ENCODE measurements at regions not wholly inside any gene's neighbourhood (a gene's known extent, or its start where the extent isn't known, plus 50 kb on each side); places are given as distances from the start of the nearest gene placed in this dataset.

GRCh38 chr9:75582870-75583269, 307.6 kb upstream of the PCSK5 start:
- H3K36me3 ChIP-seq (ENCODE audit: insufficient read depth, low read length), result no peaks in the 10 kb centered on the region
- no peaks in the 10 kb centered on the region for H3F3A ChIP-seq (ENCODE audit: insufficient read depth, low read length, poor library complexity, severe bottlenecking)
- no peaks in the 10 kb centered on the region for H3K27me3 ChIP-seq (ENCODE audit: insufficient read depth, low read depth, low read length)
- H3K4me2 ChIP-seq (ENCODE audit: low read length), result no peak overlapping the region
- no peak overlapping the region for H3K9ac ChIP-seq (ENCODE audit: low read length)
- no peak overlapping the region for H3K27ac ChIP-seq (ENCODE audit: low read length)
- no peaks in the 10 kb centered on the region for H3K9me2 ChIP-seq (ENCODE audit: insufficient read depth, low read length)
- no peaks in the 10 kb centered on the region for H4K20me1 ChIP-seq (ENCODE audit: insufficient read depth)
- H3K9me3 ChIP-seq (ENCODE audit: low read length), result no peaks in the 10 kb centered on the region
- TF ChIP-seq RAD21 (conservative IDR thresholded peaks at IDR 0.05) (no peak), SMC3 (conservative IDR thresholded peaks at IDR 0.05; ENCODE audit: poor library complexity) (no peak), EP300 (conservative IDR thresholded peaks at IDR 0.05; ENCODE audit: poor library complexity, severe bottlenecking) (no peak), MXI1 (conservative IDR thresholded peaks at IDR 0.05; ENCODE audit: poor library complexity, severe bottlenecking) (no peak), EZH2 (IDR thresholded peaks at IDR 0.05; ENCODE audit: borderline replicate concordance, insufficient read depth, low read length, poor library complexity, severe bottlenecking) (no peak), TAF1 (IDR thresholded peaks at IDR 0.05; ENCODE audit: low read depth) (no peak), POLR2AphosphoS5 (IDR thresholded peaks at IDR 0.05) (no peak)
- TF ChIP-seq, protein P1, sequence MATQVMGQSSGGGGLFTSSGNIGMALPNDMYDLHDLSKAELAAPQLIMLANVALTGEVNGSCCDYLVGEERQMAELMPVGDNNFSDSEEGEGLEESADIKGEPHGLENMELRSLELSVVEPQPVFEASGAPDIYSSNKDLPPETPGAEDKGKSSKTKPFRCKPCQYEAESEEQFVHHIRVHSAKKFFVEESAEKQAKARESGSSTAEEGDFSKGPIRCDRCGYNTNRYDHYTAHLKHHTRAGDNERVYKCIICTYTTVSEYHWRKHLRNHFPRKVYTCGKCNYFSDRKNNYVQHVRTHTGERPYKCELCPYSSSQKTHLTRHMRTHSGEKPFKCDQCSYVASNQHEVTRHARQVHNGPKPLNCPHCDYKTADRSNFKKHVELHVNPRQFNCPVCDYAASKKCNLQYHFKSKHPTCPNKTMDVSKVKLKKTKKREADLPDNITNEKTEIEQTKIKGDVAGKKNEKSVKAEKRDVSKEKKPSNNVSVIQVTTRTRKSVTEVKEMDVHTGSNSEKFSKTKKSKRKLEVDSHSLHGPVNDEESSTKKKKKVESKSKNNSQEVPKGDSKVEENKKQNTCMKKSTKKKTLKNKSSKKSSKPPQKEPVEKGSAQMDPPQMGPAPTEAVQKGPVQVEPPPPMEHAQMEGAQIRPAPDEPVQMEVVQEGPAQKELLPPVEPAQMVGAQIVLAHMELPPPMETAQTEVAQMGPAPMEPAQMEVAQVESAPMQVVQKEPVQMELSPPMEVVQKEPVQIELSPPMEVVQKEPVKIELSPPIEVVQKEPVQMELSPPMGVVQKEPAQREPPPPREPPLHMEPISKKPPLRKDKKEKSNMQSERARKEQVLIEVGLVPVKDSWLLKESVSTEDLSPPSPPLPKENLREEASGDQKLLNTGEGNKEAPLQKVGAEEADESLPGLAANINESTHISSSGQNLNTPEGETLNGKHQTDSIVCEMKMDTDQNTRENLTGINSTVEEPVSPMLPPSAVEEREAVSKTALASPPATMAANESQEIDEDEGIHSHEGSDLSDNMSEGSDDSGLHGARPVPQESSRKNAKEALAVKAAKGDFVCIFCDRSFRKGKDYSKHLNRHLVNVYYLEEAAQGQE (IDR thresholded peaks at IDR 0.05; ENCODE audit: borderline replicate concordance), result no peak
- TF ChIP-seq, protein P2, sequence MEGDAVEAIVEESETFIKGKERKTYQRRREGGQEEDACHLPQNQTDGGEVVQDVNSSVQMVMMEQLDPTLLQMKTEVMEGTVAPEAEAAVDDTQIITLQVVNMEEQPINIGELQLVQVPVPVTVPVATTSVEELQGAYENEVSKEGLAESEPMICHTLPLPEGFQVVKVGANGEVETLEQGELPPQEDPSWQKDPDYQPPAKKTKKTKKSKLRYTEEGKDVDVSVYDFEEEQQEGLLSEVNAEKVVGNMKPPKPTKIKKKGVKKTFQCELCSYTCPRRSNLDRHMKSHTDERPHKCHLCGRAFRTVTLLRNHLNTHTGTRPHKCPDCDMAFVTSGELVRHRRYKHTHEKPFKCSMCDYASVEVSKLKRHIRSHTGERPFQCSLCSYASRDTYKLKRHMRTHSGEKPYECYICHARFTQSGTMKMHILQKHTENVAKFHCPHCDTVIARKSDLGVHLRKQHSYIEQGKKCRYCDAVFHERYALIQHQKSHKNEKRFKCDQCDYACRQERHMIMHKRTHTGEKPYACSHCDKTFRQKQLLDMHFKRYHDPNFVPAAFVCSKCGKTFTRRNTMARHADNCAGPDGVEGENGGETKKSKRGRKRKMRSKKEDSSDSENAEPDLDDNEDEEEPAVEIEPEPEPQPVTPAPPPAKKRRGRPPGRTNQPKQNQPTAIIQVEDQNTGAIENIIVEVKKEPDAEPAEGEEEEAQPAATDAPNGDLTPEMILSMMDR (IDR thresholded peaks at IDR 0.05; ENCODE audit: poor library complexity, severe bottlenecking), result no peak
- no peak overlapping the region for H3K4me3 ChIP-seq (ENCODE audit: low read length)
- no peaks in the 10 kb centered on the region for H3K79me2 ChIP-seq (replicated peaks; ENCODE audit: insufficient read depth, low read length)
- no peak overlapping the region for H2AFZ ChIP-seq (ENCODE audit: low read depth, low read length)

- H3K79me2 ChIP-seq (replicated peaks; ENCODE audit: insufficient read depth, low read length), result no peaks in the 10 kb centered on the region
- H2AFZ ChIP-seq (ENCODE audit: low read depth, low read length), result no peak overlapping the region
- H3K27me3 ChIP-seq (ENCODE audit: insufficient read depth, low read depth, low read length), result no peaks in the 10 kb centered on the region
- no peaks in the 10 kb centered on the region for H3K36me3 ChIP-seq (ENCODE audit: insufficient read depth, low read length)
- H3F3A ChIP-seq (ENCODE audit: insufficient read depth, low read length, poor library complexity, severe bottlenecking), result no peaks in the 10 kb centered on the region
- H3K9me3 ChIP-seq (ENCODE audit: low read length), result no peaks in the 10 kb centered on the region
- no peak overlapping the region for H3K4me3 ChIP-seq (ENCODE audit: low read length)
- no peaks in the 10 kb centered on the region for H4K20me1 ChIP-seq (ENCODE audit: insufficient read depth)
- no peak overlapping the region for H3K4me2 ChIP-seq (ENCODE audit: low read length)
- H3K9me2 ChIP-seq (ENCODE audit: insufficient read depth, low read length), result no peaks in the 10 kb centered on the region
- H3K27ac ChIP-seq (ENCODE audit: low read length), result no peak overlapping the region
- H3K9ac ChIP-seq (ENCODE audit: low read length), result no peak overlapping the region
- TF ChIP-seq, protein P2 (IDR thresholded peaks at IDR 0.05; ENCODE audit: poor library complexity, severe bottlenecking), result no peak
- TF ChIP-seq RAD21 (conservative IDR thresholded peaks at IDR 0.05) (no peak), POLR2AphosphoS5 (IDR thresholded peaks at IDR 0.05) (no peak), EP300 (conservative IDR thresholded peaks at IDR 0.05; ENCODE audit: poor library complexity, severe bottlenecking) (no peak), TAF1 (IDR thresholded peaks at IDR 0.05; ENCODE audit: low read depth) (no peak), SMC3 (conservative IDR thresholded peaks at IDR 0.05; ENCODE audit: poor library complexity) (no peak), EZH2 (IDR thresholded peaks at IDR 0.05; ENCODE audit: borderline replicate concordance, insufficient read depth, low read length, poor library complexity, severe bottlenecking) (no peak), MXI1 (conservative IDR thresholded peaks at IDR 0.05; ENCODE audit: poor library complexity, severe bottlenecking) (no peak)
- TF ChIP-seq, protein P1 (IDR thresholded peaks at IDR 0.05; ENCODE audit: borderline replicate concordance), result no peak
These were observed 301.7 kb upstream of the PCSK5 start for GRCh38 chr9:75588808-75589207.
